Ishikawa (cell line): ENCODE measurements at regions not wholly inside any gene's neighbourhood (a gene's known extent, or its start where the extent isn't known, plus 50 kb on each side); places are given as distances from the start of the nearest gene placed in this dataset.

Experiments used
- CEBPB ChIP-seq: IDR thresholded peaks from 2 replicates; pipeline ENCODE4 v1.6.1; 2012
- CREB1 ChIP-seq: IDR thresholded peaks from 2 replicates; pipeline ENCODE4 v1.6.1; 2012; ENCODE audit warnings: low read depth
- EGR1 ChIP-seq: IDR thresholded peaks from 2 replicates; pipeline ENCODE4 v1.6.1; 2012
- EP300 ChIP-seq: IDR thresholded peaks from 2 replicates; pipeline ENCODE4 v1.6.1; 2012; ENCODE audit warnings: borderline replicate concordance
- MAX ChIP-seq: IDR thresholded peaks from 2 replicates; pipeline ENCODE4 v1.6.1; 2012
- RAD21 ChIP-seq: IDR thresholded peaks from 2 replicates; pipeline ENCODE4 v1.6.1; 2012; ENCODE audit warnings: low read depth

GRCh38 chr5:57988813-57989212 is 471.1 kb downstream of the PLK2 start:
- TF ChIP-seq MAX = no peak
- no peak for TF ChIP-seq CREB1
- no peak for TF ChIP-seq EP300
- no peak for TF ChIP-seq RAD21
- no peak for TF ChIP-seq CEBPB
- no peak for TF ChIP-seq EGR1
